Nephron progenitor cell (in vitro differentiated cells): ENCODE measurements at regions not wholly inside any gene's neighbourhood (a gene's known extent, or its start where the extent isn't known, plus 50 kb on each side); places are given as distances from the start of the nearest gene placed in this dataset.
A peak's percentile ranks its signal among the peaks of the same experiment; 100 is the strongest.

Experiments
- DNase-seq: peaks from one replicate; pipeline ENCODE4 v3.0.0; 2021
- H3K27ac Mint-ChIP-seq: 2 replicates; pipeline ENCODE4 v1.8.0; 2021; ENCODE audit warnings: mild to moderate bottlenecking, moderate library complexity, mixed read lengths
- H3K27me3 Mint-ChIP-seq: 2 replicates; pipeline ENCODE4 v1.8.0; 2021; ENCODE audit warnings: mild to moderate bottlenecking, low read depth, mixed read lengths; ENCODE audit not compliant: poor library complexity
- H3K36me3 Mint-ChIP-seq: 2 replicates; pipeline ENCODE4 v1.8.0; 2021; ENCODE audit warnings: low read depth, mixed read lengths
- H3K4me1 Mint-ChIP-seq: 2 replicates; pipeline ENCODE4 v1.8.0; 2021; ENCODE audit warnings: mixed read lengths
- H3K4me3 Mint-ChIP-seq: 2 replicates; pipeline ENCODE4 v1.8.0; 2021; ENCODE audit warnings: mild to moderate bottlenecking, moderate library complexity, mixed read lengths
- H3K9me3 Mint-ChIP-seq: 2 replicates; pipeline ENCODE4 v1.8.0; 2021; ENCODE audit warnings: mild to moderate bottlenecking, moderate library complexity, mixed read lengths
- TF ChIP-seq, protein P1 (sequence below): fragments of 200-600 bp; sonication (generic); IDR thresholded peaks from 2 replicates; pipeline ENCODE4 v1.5.0; 2021; ENCODE audit warnings: antibody characterized with exemption

DNA sequence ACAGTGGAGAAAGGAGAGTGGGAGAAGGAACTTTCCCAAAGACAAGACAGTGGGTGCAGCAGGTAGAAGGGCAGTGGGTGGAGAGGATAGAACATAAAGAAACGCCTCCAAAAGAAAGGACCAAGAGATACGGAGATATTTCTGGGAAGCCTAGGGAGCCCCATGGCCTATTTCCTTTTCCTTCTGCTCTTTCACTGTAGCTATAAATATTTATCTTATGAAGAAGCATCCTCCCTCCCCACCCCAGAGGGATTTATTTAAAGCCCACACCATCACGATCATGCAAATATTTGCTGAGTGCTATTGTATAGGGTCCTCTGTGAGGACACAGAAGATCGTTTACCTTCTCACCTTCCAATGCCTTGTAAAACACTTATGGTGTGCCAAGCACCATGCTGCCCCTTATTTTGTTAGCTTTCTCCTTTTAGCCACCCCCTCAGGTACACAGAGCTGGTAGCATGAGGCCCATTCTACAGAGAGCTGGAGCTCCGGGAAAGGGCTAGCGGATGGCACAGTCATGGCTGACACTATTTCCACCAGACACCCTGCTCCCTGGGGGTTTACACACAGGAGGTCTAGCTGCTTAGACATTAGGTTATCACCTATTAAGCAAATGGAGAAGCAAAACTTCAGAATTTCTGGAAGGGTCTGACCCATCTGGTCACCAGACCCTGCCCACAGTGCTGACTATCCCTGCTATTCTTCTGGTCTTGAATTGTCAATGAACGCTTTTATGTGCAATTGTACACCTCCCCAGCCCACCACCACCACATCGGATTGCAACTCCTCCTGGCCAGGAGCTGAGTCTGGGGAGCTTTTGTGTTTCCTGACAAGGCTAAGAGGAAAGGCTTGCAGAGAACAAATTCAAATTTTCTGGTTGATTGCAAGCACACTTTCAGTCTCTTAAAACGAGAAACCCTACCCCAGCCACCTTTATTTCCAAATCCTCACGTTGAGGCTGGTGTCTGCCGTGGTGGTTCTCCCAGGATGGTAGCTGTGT is 91.8 kb upstream of the KLF7 start:
- no peak overlapping the region for H3K4me3 Mint-ChIP-seq
- H3K27me3 Mint-ChIP-seq, result no peaks in the 10 kb centered on the region
- DNase-seq, result no peak
- peaks cover 41% of the 10 kb centered on the region for H3K4me1 Mint-ChIP-seq
- H3K27ac Mint-ChIP-seq, result no peak overlapping the region
- TF ChIP-seq, protein P1, sequence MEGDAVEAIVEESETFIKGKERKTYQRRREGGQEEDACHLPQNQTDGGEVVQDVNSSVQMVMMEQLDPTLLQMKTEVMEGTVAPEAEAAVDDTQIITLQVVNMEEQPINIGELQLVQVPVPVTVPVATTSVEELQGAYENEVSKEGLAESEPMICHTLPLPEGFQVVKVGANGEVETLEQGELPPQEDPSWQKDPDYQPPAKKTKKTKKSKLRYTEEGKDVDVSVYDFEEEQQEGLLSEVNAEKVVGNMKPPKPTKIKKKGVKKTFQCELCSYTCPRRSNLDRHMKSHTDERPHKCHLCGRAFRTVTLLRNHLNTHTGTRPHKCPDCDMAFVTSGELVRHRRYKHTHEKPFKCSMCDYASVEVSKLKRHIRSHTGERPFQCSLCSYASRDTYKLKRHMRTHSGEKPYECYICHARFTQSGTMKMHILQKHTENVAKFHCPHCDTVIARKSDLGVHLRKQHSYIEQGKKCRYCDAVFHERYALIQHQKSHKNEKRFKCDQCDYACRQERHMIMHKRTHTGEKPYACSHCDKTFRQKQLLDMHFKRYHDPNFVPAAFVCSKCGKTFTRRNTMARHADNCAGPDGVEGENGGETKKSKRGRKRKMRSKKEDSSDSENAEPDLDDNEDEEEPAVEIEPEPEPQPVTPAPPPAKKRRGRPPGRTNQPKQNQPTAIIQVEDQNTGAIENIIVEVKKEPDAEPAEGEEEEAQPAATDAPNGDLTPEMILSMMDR, result no peak
- no peaks in the 10 kb centered on the region for H3K36me3 Mint-ChIP-seq
- H3K9me3 Mint-ChIP-seq, result no peaks in the 10 kb centered on the region

DNA sequence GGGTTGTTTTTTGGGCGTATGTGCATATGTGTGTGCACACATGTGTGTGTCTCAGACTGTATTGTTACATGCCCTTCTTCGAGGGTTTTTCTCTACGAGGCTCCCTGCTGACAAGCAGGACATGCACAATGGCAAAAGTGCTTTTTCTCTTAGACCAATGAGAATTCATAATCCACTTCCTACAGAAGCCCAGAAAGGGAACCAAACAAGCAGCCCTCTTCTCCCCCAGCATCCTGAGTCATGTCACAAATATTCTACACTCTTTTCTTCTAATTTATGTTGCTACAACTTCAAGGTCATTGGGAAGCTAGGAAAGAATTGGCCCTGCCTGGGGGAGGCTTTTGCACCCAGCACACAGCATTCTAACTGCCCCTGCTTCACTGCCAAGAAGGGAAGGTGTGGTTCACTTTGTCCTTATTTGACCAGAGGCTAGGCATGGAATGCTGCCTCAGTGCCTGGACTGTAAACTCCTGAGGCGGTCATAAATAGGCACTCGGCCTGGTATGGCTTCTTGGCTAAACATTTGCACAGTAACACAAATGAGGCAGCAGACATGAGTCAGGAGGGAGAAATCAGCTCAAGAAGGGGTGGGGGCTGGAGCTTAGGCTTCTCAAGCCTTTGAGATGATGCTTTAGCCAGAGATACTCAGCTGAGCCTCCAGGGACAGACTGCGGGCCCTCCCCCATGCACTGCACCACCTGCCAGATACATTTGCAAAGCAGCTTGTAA is 92.7 kb upstream of the KLF7 start:
- TF ChIP-seq, protein P1, result no peak
- DNase-seq, result no peak
- Mint-ChIP-seq H3K27me3 (no peaks in the 10 kb centered on the region), H3K4me1 (peaks cover 35% of the 10 kb centered on the region), H3K27ac (peak overlapping the region; percentile 72), H3K9me3 (no peaks in the 10 kb centered on the region), H3K36me3 (no peaks in the 10 kb centered on the region), H3K4me3 (no peak overlapping the region)

- TF ChIP-seq, protein P1, result no peak
- peaks cover under 1% of the 10 kb centered on the region for H3K9me3 Mint-ChIP-seq
- H3K4me1 Mint-ChIP-seq, result peaks cover 34% of the 10 kb centered on the region
- H3K36me3 Mint-ChIP-seq, result no peaks in the 10 kb centered on the region
- no peak overlapping the region for H3K4me3 Mint-ChIP-seq
- DNase-seq, result no peak
- H3K27ac Mint-ChIP-seq, result no peak overlapping the region
- peaks cover 2% of the 10 kb centered on the region for H3K27me3 Mint-ChIP-seq
Observed at GRCh38 chr2:207260021-207260420, 94.3 kb upstream of the KLF7 start.

- Mint-ChIP-seq H3K9me3 (peaks cover 3% of the 10 kb centered on the region), H3K27me3 (peaks cover 6% of the 10 kb centered on the region), H3K36me3 (no peaks in the 10 kb centered on the region), H3K4me1 (peaks cover 27% of the 10 kb centered on the region), H3K27ac (no peak overlapping the region), H3K4me3 (no peak overlapping the region)
- TF ChIP-seq, protein P1, result no peak
- DNase-seq, result no peak
Observed at GRCh38 chr2:207260947-207261346, 95.2 kb upstream of the KLF7 start.

DNA sequence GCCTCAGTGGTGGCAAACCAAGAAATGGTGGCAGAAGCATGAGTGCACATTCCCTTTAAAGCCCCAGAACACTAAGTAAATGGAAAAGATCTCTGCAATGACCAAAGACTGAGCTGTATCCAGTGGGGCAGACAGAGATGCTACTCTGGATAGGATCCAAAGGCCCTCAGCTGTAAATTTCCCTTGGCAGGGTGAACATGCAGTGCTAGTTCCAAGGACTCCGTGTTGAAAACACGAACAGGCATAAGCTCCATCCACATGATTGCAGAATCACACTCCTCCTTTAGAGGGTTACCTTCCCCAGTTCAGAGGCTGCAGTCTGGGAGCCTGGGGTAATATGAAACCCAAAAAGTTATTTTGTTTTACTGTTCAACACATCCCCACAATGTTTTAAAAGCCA is 98.6 kb upstream of the KLF7 start:
- Mint-ChIP-seq H3K36me3 (no peaks in the 10 kb centered on the region), H3K9me3 (peaks cover 3% of the 10 kb centered on the region), H3K27ac (no peak overlapping the region), H3K4me3 (no peak overlapping the region), H3K27me3 (peaks cover 6% of the 10 kb centered on the region), H3K4me1 (peaks cover 4% of the 10 kb centered on the region)
- DNase-seq, result no peak
- TF ChIP-seq, protein P1, result no peak
